ENCODE measurements at regions not wholly inside any gene's neighbourhood (a gene's known extent, or its start where the extent isn't known, plus 50 kb on each side); places are given as distances from the start of the nearest gene placed in this dataset.

DNA sequence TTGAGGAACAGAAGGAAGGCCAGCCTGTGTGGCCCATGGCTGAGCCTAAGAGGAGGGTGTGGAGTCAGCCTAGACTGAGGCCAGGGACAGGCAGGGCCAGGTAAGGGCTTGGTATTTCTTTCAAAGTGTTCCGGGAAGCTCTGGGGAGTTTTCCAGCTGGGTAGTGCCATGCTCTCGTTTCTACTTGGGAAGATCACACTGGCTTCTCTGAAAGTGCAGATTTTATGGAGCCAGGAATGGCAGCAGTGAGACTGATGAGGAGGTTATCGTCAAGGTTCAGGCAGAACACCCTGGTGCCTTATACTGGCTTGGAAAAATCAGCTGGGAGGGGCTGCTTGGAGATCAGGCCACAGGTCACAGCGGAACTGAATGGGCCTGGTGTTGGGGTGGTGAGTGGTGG is 245.1 kb downstream of the SOX11 start:
- H3K27me3 Mint-ChIP-seq, result no peaks in the 10 kb centered on the region
- Histone ChIP-seq H3K27me3 (ENCODE audit: control insufficient read depth in 2 of 2, insufficient read depth in 2 of 2, low read length in 2 of 2) (no peaks in the 10 kb centered on the region), H3K4me1 (ENCODE audit: control insufficient read depth in 2 of 2, insufficient read depth in 2 of 2, low read length in 2 of 2) (no peaks in the 10 kb centered on the region), H3K27ac (ENCODE audit: low read depth, low read length) (no peak overlapping the region), H3K4me3 (ENCODE audit: low read length) (no peak overlapping the region), H3K36me3 (ENCODE audit: control insufficient read depth in 2 of 3, insufficient read depth in 3 of 3, low read length in 3 of 3) (no peaks in the 10 kb centered on the region), H3K9me3 (ENCODE audit: control insufficient read depth in 2 of 3, low read length in 3 of 3) (no peaks in the 10 kb centered on the region)
- CTCF ChIA-PET, result no interaction called here
- peaks cover 0 to 19% (median 4%) of the 10 kb centered on the region in 11 donors for H3K9me3 Mint-ChIP-seq
- H3K36me3 Mint-ChIP-seq, result no peaks in the 10 kb centered on the region
- intact Hi-C loops (cut with micrococcal nuclease), result no loop called here
- ATAC-seq (no peak), DNase-seq (no peak)
- H3K4me3 Mint-ChIP-seq, result no peak overlapping the region
- H3K4me1 Mint-ChIP-seq, result no peaks in the 10 kb centered on the region
- H3K27ac Mint-ChIP-seq, result no peak overlapping the region
- POLR2A ChIA-PET, result no interaction called here

DNA sequence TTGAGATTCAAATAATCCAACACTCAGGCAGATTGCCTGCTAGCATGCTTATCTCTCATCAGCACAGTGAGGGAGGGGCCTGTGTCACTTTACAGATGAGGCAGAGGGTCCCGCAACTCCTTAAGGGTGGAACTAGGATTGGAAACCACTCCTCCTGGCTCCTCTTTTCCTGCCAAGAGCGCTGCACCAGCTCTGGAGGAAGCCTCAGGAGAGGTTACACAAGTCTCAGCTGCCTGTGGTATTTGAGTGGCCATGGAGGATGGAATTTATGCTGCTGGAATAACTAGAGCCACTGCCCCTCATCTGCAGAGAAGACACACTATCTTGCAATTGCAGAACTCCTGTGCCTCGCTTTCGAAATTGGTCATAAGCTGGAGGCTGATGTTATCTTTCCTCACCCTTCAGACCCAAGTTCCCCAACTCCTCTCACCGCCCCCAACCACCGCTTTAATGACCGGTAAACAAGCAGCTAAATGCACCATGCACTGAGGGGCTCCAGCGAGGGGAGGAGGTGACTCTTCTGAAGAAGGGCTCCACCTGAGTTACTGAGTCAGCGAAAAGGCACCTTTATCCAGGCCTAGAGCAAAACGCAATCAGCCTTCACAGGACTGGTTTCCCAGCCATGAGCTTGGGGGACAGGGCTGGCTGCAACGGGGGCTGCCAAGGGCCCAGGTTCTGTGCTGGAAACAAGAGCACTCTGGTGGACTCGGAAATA is 245.8 kb downstream of the SOX11 start:
- H3K27me3 Mint-ChIP-seq, result no peaks in the 10 kb centered on the region
- Histone ChIP-seq H3K36me3 (ENCODE audit: control insufficient read depth in 2 of 3, insufficient read depth in 3 of 3, low read length in 3 of 3) (no peaks in the 10 kb centered on the region), H3K9me3 (ENCODE audit: control insufficient read depth in 2 of 3, low read length in 3 of 3) (no peaks in the 10 kb centered on the region), H3K4me1 (ENCODE audit: control insufficient read depth in 2 of 2, insufficient read depth in 2 of 2, low read length in 2 of 2) (no peaks in the 10 kb centered on the region), H3K4me3 (ENCODE audit: low read length) (no peak overlapping the region), H3K27ac (ENCODE audit: low read depth, low read length) (no peak overlapping the region), H3K27me3 (ENCODE audit: control insufficient read depth in 2 of 2, insufficient read depth in 2 of 2, low read length in 2 of 2) (no peaks in the 10 kb centered on the region)
- ChIA-PET POLR2A (no interaction called here), CTCF (no interaction called here)
- H3K36me3 Mint-ChIP-seq, result no peaks in the 10 kb centered on the region
- DNase-seq, result no peak
- H3K9me3 Mint-ChIP-seq, result peaks cover 0 to 21% (median 4%) of the 10 kb centered on the region in 11 donors
- intact Hi-C loops (cut with micrococcal nuclease), result no loop called here
- no peak for ATAC-seq
- H3K27ac Mint-ChIP-seq, result no peak overlapping the region
- H3K4me3 Mint-ChIP-seq, result no peak overlapping the region
- H3K4me1 Mint-ChIP-seq, result no peaks in the 10 kb centered on the region

- Mint-ChIP-seq H3K4me1 (no peaks in the 10 kb centered on the region), H3K27ac (no peak overlapping the region), H3K27me3 (no peaks in the 10 kb centered on the region), H3K9me3 (peaks cover 0 to 20% (median 4%) of the 10 kb centered on the region in 11 donors), H3K4me3 (no peak overlapping the region), H3K36me3 (no peaks in the 10 kb centered on the region)
- intact Hi-C loops (cut with micrococcal nuclease), result no loop called here
- Histone ChIP-seq H3K9me3 (ENCODE audit: control insufficient read depth in 2 of 3, low read length in 3 of 3) (no peaks in the 10 kb centered on the region), H3K4me1 (ENCODE audit: control insufficient read depth in 2 of 2, insufficient read depth in 2 of 2, low read length in 2 of 2) (no peaks in the 10 kb centered on the region), H3K36me3 (ENCODE audit: control insufficient read depth in 2 of 3, insufficient read depth in 3 of 3, low read length in 3 of 3) (no peaks in the 10 kb centered on the region), H3K27me3 (ENCODE audit: control insufficient read depth in 2 of 2, insufficient read depth in 2 of 2, low read length in 2 of 2) (no peaks in the 10 kb centered on the region), H3K27ac (ENCODE audit: low read depth, low read length) (no peak overlapping the region), H3K4me3 (ENCODE audit: low read length) (no peak overlapping the region)
- CTCF ChIA-PET, result no interaction called here
- POLR2A ChIA-PET, result no interaction called here
- ATAC-seq, result no peak
- no peak for DNase-seq
Observed at GRCh38 chr2:5938566-5938896, 246.3 kb downstream of the SOX11 start.

- no peaks in the 10 kb centered on the region for H3K27me3 ChIP-seq (ENCODE audit: control insufficient read depth in 2 of 2, insufficient read depth in 2 of 2, low read length in 2 of 2)
- ChIA-PET POLR2A (no interaction called here), CTCF (no interaction called here)
- Mint-ChIP-seq H3K27me3 (no peaks in the 10 kb centered on the region), H3K4me3 (no peak overlapping the region), H3K4me1 (no peaks in the 10 kb centered on the region), H3K9me3 (peaks cover 0 to 15% (median 4%) of the 10 kb centered on the region in 11 donors), H3K27ac (no peak overlapping the region), H3K36me3 (no peaks in the 10 kb centered on the region)
- ATAC-seq (no peak), DNase-seq (no peak)
- H3K4me1 ChIP-seq (ENCODE audit: control insufficient read depth in 2 of 2, insufficient read depth in 2 of 2, low read length in 2 of 2), result no peaks in the 10 kb centered on the region
- no peaks in the 10 kb centered on the region for H3K36me3 ChIP-seq (ENCODE audit: control insufficient read depth in 2 of 3, insufficient read depth in 3 of 3, low read length in 3 of 3)
- H3K4me3 ChIP-seq (ENCODE audit: low read length), result no peak overlapping the region
- no peaks in the 10 kb centered on the region for H3K9me3 ChIP-seq (ENCODE audit: control insufficient read depth in 2 of 3, low read length in 3 of 3)
- H3K27ac ChIP-seq (ENCODE audit: low read depth, low read length), result no peak overlapping the region
- intact Hi-C loops (cut with micrococcal nuclease), result no loop called here
Observed at GRCh38 chr2:5939553-5939952, 247.4 kb downstream of the SOX11 start.

DNA sequence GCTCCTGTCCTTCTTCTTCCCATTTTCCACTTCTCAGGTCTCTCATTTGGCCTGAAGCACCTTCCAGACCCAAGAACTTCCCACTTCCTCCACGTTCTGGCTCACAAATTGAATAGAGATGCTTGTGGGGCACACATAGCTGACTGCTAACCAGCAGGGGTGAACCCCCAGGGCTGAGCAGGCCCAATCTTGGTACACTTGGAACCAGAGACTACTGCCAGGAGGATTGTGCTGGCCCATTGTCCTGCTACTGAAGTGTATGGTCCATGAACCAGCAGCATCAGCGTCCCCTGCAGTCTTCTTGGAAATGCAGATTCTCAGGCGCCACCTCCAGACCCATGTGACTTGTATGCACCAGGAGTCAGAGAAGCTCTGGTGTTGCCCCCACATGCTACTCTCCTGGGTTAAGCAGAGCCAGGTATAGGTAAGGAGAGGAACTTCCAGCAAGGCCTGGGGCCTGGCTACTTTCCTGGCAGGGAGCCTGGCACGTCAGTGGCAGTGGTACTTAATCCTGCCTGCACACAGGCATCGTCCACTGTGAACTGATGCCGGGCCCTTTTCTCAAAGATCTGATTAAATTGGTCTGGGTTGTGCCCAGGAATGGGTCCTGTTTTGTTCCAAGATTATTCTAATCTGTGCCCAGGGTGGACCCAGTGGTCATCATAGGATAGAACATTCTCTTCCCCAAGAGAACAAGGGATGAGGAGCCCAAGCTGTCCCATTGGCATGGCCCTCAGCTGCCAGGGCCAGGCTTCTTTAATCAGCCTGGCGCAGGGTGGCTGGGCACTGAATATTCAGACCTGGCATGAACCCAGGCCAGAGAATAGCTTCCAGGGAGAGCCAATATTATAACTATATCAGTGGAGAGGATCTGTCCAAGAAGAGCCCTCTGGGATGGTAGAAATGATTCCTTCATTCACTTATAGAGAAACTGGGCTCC is 248.7 kb downstream of the SOX11 start:
- ATAC-seq (no peak), DNase-seq (no peak)
- no peak overlapping the region for H3K4me3 Mint-ChIP-seq
- Histone ChIP-seq H3K4me1 (ENCODE audit: control insufficient read depth in 2 of 2, insufficient read depth in 2 of 2, low read length in 2 of 2) (no peaks in the 10 kb centered on the region), H3K9me3 (ENCODE audit: control insufficient read depth in 2 of 3, low read length in 3 of 3) (no peaks in the 10 kb centered on the region), H3K4me3 (ENCODE audit: low read length) (no peak overlapping the region), H3K27me3 (ENCODE audit: control insufficient read depth in 2 of 2, insufficient read depth in 2 of 2, low read length in 2 of 2) (no peaks in the 10 kb centered on the region), H3K27ac (ENCODE audit: low read depth, low read length) (no peak overlapping the region), H3K36me3 (ENCODE audit: control insufficient read depth in 2 of 3, insufficient read depth in 3 of 3, low read length in 3 of 3) (no peaks in the 10 kb centered on the region)
- no peaks in the 10 kb centered on the region for H3K4me1 Mint-ChIP-seq
- H3K9me3 Mint-ChIP-seq, result peaks cover 0 to 11% (median 4%) of the 10 kb centered on the region in 11 donors
- no peak overlapping the region for H3K27ac Mint-ChIP-seq
- no peaks in the 10 kb centered on the region for H3K27me3 Mint-ChIP-seq
- intact Hi-C loops (cut with micrococcal nuclease), result no loop called here
- POLR2A ChIA-PET, result no interaction called here
- no peaks in the 10 kb centered on the region for H3K36me3 Mint-ChIP-seq
- CTCF ChIA-PET, result no interaction called here

GRCh38 chr2:5942204-5942603 is 250.0 kb downstream of the SOX11 start:
- Histone ChIP-seq H3K27ac (ENCODE audit: low read depth, low read length) (no peak overlapping the region), H3K9me3 (ENCODE audit: control insufficient read depth in 2 of 3, low read length in 3 of 3) (no peaks in the 10 kb centered on the region), H3K27me3 (ENCODE audit: control insufficient read depth in 2 of 2, insufficient read depth in 2 of 2, low read length in 2 of 2) (no peaks in the 10 kb centered on the region), H3K4me1 (ENCODE audit: control insufficient read depth in 2 of 2, insufficient read depth in 2 of 2, low read length in 2 of 2) (no peaks in the 10 kb centered on the region), H3K36me3 (ENCODE audit: control insufficient read depth in 2 of 3, insufficient read depth in 3 of 3, low read length in 3 of 3) (no peaks in the 10 kb centered on the region), H3K4me3 (ENCODE audit: low read length) (no peak overlapping the region)
- POLR2A ChIA-PET, result no interaction called here
- no peaks in the 10 kb centered on the region for H3K4me1 Mint-ChIP-seq
- no peaks in the 10 kb centered on the region for H3K27me3 Mint-ChIP-seq
- peaks cover 0 to 11% (median 3%) of the 10 kb centered on the region in 11 donors for H3K9me3 Mint-ChIP-seq
- no peak overlapping the region for H3K27ac Mint-ChIP-seq
- CTCF ChIA-PET, result no interaction called here
- no peaks in the 10 kb centered on the region for H3K36me3 Mint-ChIP-seq
- no peak for ATAC-seq
- DNase-seq, result no peak
- intact Hi-C loops (cut with micrococcal nuclease), result no loop called here
- no peak overlapping the region for H3K4me3 Mint-ChIP-seq

DNA sequence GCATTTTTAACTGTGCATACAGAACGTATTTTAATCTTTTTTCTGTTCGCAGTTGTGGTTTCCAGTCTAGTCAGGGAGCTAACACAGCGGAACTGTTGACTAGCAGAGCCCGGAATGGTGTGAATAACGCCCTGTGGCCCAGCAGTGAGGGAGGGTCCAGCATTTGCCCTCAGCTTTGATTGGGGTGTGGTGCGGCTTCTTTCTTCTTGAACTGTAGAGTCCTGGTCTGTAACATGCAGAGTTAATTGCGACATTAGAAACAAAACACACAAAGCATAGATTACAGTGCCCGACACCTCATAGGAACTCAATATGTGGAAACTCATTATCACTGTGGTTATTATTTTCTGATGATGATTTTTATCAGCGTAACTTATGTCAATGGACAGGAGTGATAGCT is 253.6 kb downstream of the SOX11 start:
- intact Hi-C loops (cut with micrococcal nuclease), result no loop called here
- ChIA-PET POLR2A (no interaction called here), CTCF (no interaction called here)
- no peak for ATAC-seq
- Mint-ChIP-seq H3K9me3 (peaks cover 0 to 13% (median under 1%) of the 10 kb centered on the region in 11 donors), H3K27ac (no peak overlapping the region), H3K4me1 (no peaks in the 10 kb centered on the region), H3K4me3 (no peak overlapping the region), H3K27me3 (peaks cover 0 to 3% (median 0%) of the 10 kb centered on the region in 5 donors), H3K36me3 (no peaks in the 10 kb centered on the region)
- Histone ChIP-seq H3K27me3 (ENCODE audit: control insufficient read depth in 2 of 2, insufficient read depth in 2 of 2, low read length in 2 of 2) (no peaks in the 10 kb centered on the region), H3K36me3 (ENCODE audit: control insufficient read depth in 2 of 3, insufficient read depth in 3 of 3, low read length in 3 of 3) (no peaks in the 10 kb centered on the region), H3K27ac (ENCODE audit: low read depth, low read length) (no peak overlapping the region), H3K4me1 (ENCODE audit: control insufficient read depth in 2 of 2, insufficient read depth in 2 of 2, low read length in 2 of 2) (no peaks in the 10 kb centered on the region), H3K9me3 (ENCODE audit: control insufficient read depth in 2 of 3, low read length in 3 of 3) (no peaks in the 10 kb centered on the region), H3K4me3 (ENCODE audit: low read length) (no peak overlapping the region)
- no peak for DNase-seq
